Stomach smooth muscle (tissue), 2 donors: ENCODE measurements at regions not wholly inside any gene's neighbourhood (a gene's known extent, or its start where the extent isn't known, plus 50 kb on each side); places are given as distances from the start of the nearest gene placed in this dataset.

Experiments used
- H3K27ac ChIP-seq: one replicate; pipeline ENCODE4 v1.7.0; 2013; ENCODE audit warnings: mild to moderate bottlenecking, low read length, inconsistent platforms
- H3K27me3 ChIP-seq, 2 donors: one replicate each; pipeline ENCODE4 v1.7.0; 2013; ENCODE audit warnings: low read length in 2 of 2; ENCODE audit not compliant: insufficient read depth in 2 of 2, control insufficient read depth in 1 of 2
- H3K36me3 ChIP-seq, 2 donors: one replicate each; pipeline ENCODE4 v1.7.0; 2013; ENCODE audit warnings: low read length in 2 of 2; ENCODE audit not compliant: control insufficient read depth in 2 of 2, insufficient read depth in 2 of 2
- H3K4me1 ChIP-seq: one replicate; pipeline ENCODE4 v1.7.0; 2013; ENCODE audit warnings: low read length; ENCODE audit not compliant: control insufficient read depth, insufficient read depth
- H3K4me3 ChIP-seq, 2 donors: one replicate each; pipeline ENCODE4 v1.7.0; 2013; ENCODE audit warnings: low read length in 2 of 2
- H3K9ac ChIP-seq, 2 donors: one replicate each; pipeline ENCODE4 v1.7.0; 2013; ENCODE audit warnings: low read length in 2 of 2, mild to moderate bottlenecking in 1 of 2
- H3K9me3 ChIP-seq, 2 donors: one replicate each; pipeline ENCODE4 v1.7.0; 2013; ENCODE audit warnings: low read length in 2 of 2; ENCODE audit not compliant: control insufficient read depth in 2 of 2
- donor health status: healthy.
- donor health status: Pancreatic carcinoma.

DNA sequence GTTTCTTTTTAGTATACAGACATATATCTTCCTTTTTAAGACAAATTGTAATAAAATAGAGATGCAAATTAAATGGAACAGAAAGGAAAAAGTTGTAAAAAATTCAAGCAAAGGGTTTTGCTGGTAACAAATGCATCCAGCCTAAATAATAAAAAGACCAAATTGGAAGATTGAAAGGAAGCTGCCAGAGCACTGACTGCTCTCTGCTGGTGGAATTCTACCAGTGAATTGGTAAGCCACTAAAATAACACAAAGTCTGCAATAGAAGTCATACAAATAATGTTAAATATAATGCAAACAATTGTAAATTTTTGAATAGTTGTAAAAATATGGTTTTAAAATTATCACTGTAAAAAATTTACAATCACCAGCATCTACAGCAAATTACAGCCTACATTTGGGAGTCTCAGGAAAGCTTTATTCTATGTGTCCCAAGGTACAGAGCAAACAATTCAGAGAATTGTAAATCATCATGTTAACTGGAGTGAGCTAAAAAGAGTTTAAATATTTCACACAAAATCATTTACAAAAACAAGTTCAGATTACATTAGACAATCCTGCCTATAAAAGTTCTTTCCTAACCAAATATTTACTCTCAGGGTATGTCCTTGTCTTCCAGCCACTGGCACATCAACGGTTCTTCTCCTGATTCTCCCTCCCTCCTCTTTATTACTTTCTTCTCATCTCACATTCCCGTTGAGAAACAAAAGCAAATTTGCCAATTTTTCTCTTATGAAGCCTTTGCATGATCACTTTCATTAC, 1322.5 kb downstream of the PCDH7 start:
- H3K9me3 ChIP-seq: no peaks in the 10 kb centered on the region
- H3K27ac ChIP-seq: no peak overlapping the region
- H3K4me1 ChIP-seq: no peaks in the 10 kb centered on the region
- H3K36me3 ChIP-seq: no peaks in the 10 kb centered on the region
- no peaks in the 10 kb centered on the region for H3K27me3 ChIP-seq
- H3K4me3 ChIP-seq: no peak overlapping the region
- no peak overlapping the region for H3K9ac ChIP-seq

DNA sequence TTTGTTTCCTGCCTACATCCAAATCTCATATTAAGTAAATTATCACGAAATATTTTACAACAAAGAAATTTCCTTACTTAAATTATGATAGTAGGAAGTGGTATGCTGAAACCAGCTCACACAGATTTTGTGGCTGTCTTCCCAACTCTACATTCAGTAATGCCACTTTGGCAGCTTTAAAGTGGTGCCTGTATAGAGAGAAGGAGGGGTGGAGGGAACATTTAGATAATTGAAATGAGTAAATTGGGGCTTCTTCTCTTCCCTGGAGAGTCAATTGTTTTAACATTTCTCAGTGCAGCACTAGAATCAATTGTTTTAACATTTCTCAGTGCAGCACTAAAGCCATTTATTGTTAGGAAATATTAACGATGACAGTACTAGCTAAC, 1323.1 kb downstream of the PCDH7 start:
- no peak overlapping the region for H3K4me3 ChIP-seq
- no peak overlapping the region for H3K27ac ChIP-seq
- H3K36me3 ChIP-seq: no peaks in the 10 kb centered on the region
- no peak overlapping the region for H3K9ac ChIP-seq
- H3K4me1 ChIP-seq: no peaks in the 10 kb centered on the region
- no peaks in the 10 kb centered on the region for H3K27me3 ChIP-seq
- H3K9me3 ChIP-seq: no peaks in the 10 kb centered on the region

DNA sequence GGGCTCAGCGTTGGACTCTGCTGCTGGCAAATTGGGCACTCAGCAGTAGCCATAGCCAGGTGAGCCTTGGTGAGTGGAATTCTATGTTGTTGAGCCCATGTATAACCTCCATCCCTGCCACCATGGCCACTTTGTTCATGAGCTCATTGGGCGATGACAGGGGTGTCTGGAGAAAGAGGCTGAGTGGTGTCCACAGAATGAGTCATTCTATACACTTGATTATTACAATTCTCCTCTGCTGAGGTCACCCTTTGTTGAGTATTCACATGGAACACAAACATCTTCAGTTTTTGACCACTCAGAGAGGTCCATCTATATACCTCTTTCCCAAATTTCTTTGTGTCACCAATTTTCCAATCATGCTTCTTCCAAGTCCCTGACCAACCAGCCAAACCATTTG, 1341.7 kb downstream of the PCDH7 start:
- Histone ChIP-seq H3K4me1 (no peaks in the 10 kb centered on the region), H3K27ac (no peak overlapping the region), H3K27me3 (no peaks in the 10 kb centered on the region), H3K9me3 (no peaks in the 10 kb centered on the region), H3K36me3 (no peaks in the 10 kb centered on the region), H3K9ac (no peak overlapping the region), H3K4me3 (no peak overlapping the region)

DNA sequence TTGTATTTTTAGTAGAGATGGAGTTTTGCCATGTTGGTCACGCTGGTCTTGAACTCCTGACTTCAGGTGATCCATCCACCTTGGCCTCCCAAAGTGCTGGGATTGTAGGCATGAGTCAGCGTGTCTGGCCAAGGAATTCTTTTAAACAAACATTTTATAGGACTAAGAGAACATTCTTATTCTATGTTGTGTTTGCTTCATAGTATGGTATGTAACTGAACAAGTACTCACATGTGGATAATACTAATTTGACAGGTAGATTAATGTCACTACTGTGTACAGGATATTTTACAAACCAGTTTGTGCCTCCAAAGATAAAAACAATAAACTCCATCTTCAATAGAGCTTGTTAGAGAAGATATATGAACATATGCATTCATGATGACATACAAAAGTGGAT, 1353.4 kb downstream of the PCDH7 start:
- Histone ChIP-seq H3K9me3 (no peaks in the 10 kb centered on the region), H3K4me3 (no peak overlapping the region), H3K27ac (no peak overlapping the region), H3K4me1 (no peaks in the 10 kb centered on the region), H3K9ac (no peak overlapping the region), H3K27me3 (no peaks in the 10 kb centered on the region), H3K36me3 (no peaks in the 10 kb centered on the region)

DNA sequence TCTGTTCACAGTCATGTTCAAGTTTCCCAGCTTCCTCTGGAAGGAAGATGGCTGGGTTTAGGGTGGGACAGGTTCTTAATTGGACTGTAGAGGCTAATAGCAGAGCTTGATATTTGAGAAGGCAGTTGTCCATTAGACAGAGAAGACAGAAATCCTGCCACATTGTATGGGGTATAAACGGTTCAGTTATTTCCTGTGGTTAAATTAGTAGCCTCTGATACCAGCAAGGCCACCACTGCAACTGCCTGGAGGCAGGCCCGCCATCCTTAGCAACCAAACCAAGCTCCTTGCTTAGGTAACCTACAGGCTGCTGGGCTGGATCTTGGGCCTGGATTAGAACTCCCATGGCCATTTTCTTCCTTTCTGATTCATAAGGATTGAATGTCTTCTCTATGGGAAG, 1367.0 kb downstream of the PCDH7 start:
- H3K27ac ChIP-seq: no peak overlapping the region
- H3K27me3 ChIP-seq: no peaks in the 10 kb centered on the region
- H3K4me1 ChIP-seq: no peaks in the 10 kb centered on the region
- H3K4me3 ChIP-seq: no peak overlapping the region
- H3K36me3 ChIP-seq: no peaks in the 10 kb centered on the region
- H3K9me3 ChIP-seq: peaks cover 0 to 3% of the 10 kb centered on the region in 2 donors
- H3K9ac ChIP-seq: no peak overlapping the region

DNA sequence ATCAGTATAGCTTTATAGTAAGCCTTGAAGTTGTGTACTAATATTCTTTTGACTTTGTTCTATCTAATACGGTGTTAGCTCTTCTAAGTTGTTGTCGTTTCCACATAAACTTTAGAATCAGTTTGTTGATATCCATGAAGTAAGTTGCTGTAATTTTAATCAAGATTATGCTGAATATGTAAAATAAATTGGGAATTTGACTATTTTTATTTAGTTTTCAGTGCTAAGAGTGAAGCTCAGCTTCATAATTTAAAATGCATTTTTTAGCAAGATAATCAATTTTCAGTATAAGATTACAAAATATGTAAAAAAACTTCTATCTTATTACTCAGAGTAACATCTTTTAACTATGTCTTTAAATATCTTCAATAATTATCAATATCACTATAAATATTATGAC, 1374.8 kb downstream of the PCDH7 start:
- Histone ChIP-seq H3K27me3 (no peaks in the 10 kb centered on the region), H3K36me3 (no peaks in the 10 kb centered on the region), H3K9ac (no peak overlapping the region), H3K4me3 (no peak overlapping the region), H3K4me1 (no peaks in the 10 kb centered on the region), H3K9me3 (no peaks in the 10 kb centered on the region), H3K27ac (no peak overlapping the region)

DNA sequence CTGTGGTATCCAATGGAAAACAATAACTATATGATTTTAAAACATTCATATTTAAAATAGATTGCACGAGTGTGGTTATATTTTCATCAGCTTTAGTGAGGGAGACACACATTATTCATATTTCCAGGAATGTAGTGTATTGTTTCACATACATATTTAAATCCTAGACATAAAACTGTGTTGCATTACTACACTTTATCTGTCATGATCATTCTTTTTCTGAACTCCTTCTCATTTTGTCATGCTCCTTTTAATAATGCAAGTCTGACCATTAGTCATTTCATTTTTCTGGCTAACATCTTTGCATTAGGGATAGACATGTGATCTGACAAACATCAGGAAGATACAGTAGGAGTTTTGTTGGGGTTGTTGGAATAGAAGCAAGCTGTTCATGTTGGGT, 1382.7 kb downstream of the PCDH7 start:
- no peaks in the 10 kb centered on the region for H3K36me3 ChIP-seq
- no peaks in the 10 kb centered on the region for H3K4me1 ChIP-seq
- no peak overlapping the region for H3K9ac ChIP-seq
- no peak overlapping the region for H3K27ac ChIP-seq
- H3K4me3 ChIP-seq: no peak overlapping the region
- H3K27me3 ChIP-seq: no peaks in the 10 kb centered on the region
- no peaks in the 10 kb centered on the region for H3K9me3 ChIP-seq

DNA sequence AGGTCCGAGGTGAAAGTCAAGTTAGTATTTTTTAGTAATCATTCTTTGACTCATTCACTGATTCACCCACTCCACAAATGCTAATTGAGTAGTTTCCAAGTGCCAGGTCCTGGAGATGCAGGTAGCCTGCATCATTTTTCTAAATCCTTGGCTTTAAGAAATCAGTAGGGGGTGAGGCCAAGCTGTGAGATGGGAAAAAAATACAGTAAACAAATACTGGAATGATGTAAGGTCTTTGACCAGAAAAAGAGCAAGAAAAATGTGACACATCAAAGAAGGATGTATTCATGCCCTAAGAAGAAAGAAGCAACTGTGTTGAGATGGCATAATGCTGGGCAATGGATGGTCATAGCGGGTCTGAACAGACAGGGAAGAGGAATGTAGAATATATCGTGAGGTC, 1386.6 kb downstream of the PCDH7 start:
- H3K27ac ChIP-seq: no peak overlapping the region
- H3K4me1 ChIP-seq: no peaks in the 10 kb centered on the region
- H3K27me3 ChIP-seq: no peaks in the 10 kb centered on the region
- no peaks in the 10 kb centered on the region for H3K36me3 ChIP-seq
- H3K9me3 ChIP-seq: no peaks in the 10 kb centered on the region
- H3K9ac ChIP-seq: no peak overlapping the region
- H3K4me3 ChIP-seq: no peak overlapping the region

DNA sequence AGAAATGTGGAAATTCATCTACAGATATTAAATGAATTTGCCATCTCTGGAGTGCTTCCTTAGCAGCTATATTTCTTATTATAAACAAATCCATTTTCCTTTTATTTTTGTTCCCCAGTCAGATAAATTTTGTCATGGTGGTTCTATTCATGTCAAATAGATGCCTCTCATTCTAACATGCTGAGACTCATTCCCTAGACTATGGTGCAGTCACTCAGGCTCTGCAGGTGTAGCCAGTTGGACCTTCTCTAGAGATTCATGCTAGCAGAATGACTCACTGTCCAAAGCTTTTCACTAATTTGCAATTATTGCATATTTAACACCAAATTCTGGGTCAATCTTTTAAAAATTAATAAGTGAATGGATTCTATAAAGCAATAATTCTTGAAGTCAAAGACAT, 1392.7 kb downstream of the PCDH7 start:
- no peak overlapping the region for H3K27ac ChIP-seq
- no peaks in the 10 kb centered on the region for H3K27me3 ChIP-seq
- no peaks in the 10 kb centered on the region for H3K36me3 ChIP-seq
- H3K4me3 ChIP-seq: no peak overlapping the region
- no peaks in the 10 kb centered on the region for H3K4me1 ChIP-seq
- no peaks in the 10 kb centered on the region for H3K9me3 ChIP-seq
- no peak overlapping the region for H3K9ac ChIP-seq

DNA sequence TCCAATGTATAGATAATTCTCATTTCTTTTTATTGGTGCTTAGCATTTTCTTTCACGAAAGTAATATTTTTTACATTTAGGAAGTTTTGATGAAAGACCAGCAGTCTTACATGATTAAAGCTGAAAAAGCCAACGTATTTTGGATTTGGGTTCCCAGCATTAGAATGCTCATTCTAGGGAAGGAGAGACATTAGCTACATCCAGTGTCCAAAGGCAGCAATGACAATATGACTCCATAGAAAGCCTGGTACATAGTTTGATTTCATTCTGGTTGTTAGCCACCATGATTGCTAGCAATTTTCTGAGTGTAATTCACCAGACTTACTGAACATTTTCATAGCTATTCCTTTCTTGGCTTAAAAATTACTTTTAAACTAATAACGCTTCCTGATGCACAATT, 1397.5 kb downstream of the PCDH7 start:
- H3K4me1 ChIP-seq: no peaks in the 10 kb centered on the region
- no peaks in the 10 kb centered on the region for H3K9me3 ChIP-seq
- H3K27me3 ChIP-seq: no peaks in the 10 kb centered on the region
- H3K27ac ChIP-seq: no peak overlapping the region
- no peak overlapping the region for H3K4me3 ChIP-seq
- H3K36me3 ChIP-seq: no peaks in the 10 kb centered on the region
- H3K9ac ChIP-seq: no peak overlapping the region

DNA sequence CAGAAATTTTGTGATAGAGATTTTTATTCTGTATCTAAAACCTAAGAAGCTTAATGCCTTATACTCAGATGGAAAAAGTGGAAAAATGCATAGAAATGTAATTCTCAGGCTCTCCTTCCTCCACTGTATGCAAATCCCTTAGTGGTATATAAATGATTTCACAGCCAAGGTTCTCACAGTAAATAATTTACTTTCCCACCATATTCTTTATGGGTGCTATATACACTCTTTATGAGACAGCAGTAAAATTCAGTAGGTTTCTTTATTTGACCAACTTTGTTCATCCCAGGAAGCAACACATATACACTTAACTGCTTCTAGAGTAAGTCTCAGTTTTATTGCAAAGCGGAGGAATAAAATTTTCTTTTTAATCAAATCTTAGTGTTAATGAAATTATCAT, 1399.7 kb downstream of the PCDH7 start:
- Histone ChIP-seq H3K4me1 (no peaks in the 10 kb centered on the region), H3K27ac (no peak overlapping the region), H3K9ac (no peak overlapping the region), H3K9me3 (no peaks in the 10 kb centered on the region), H3K27me3 (no peaks in the 10 kb centered on the region), H3K36me3 (no peaks in the 10 kb centered on the region), H3K4me3 (no peak overlapping the region)
